ENCODE measurements at regions not wholly inside any gene's neighbourhood (a gene's known extent, or its start where the extent isn't known, plus 50 kb on each side); places are given as distances from the start of the nearest gene placed in this dataset.
"Not testable (repeated sequence)": the region's sequence is repeated elsewhere in the genome, so short reads cannot be mapped to it uniquely, and the experiment has no call there.

DNA sequence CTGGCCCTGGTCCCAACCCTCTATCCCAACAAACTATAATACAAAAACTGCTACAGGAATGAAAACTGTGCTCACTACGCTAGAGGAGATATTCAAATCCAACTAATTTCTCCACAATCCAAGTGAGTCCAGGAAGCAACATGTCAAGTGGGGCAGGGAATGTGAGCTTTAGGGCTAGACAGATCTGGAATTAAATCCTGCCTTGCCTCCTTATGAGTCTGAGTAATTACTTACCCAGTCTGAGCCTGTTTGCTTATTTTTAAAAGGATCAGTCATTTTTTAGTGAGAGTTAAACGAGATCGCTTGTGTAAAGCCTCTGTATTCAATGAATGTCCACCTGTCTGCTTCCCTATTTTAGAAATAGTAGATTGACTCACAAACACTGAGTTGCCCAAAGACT is 174.6 kb downstream of the TP53TG3F start:
- not testable (repeated sequence) for H3K79me2 ChIP-seq (ENCODE audit: insufficient read depth, low read length); ATAC-seq (ENCODE audit: insufficient read depth, low read depth); H2AFZ ChIP-seq (ENCODE audit: low read depth, low read length); H4K20me1 ChIP-seq (ENCODE audit: insufficient read depth, low read length); H3K9me3 ChIP-seq (ENCODE audit: insufficient read depth, low read length, severe bottlenecking); H3K4me1 ChIP-seq (ENCODE audit: insufficient read depth, low read length); H3K4me3 ChIP-seq (ENCODE audit: low read depth in 1 of 2, low read length in 2 of 2); H3K9ac ChIP-seq (ENCODE audit: low read depth, low read length); DNase-seq; H3K36me3 ChIP-seq (ENCODE audit: insufficient read depth, low read length); H3K27ac ChIP-seq (ENCODE audit: low read length); H3K27me3 ChIP-seq (ENCODE audit: insufficient read depth, low read length, poor library complexity); H3K4me2 ChIP-seq (ENCODE audit: insufficient read depth, low read length)

DNA sequence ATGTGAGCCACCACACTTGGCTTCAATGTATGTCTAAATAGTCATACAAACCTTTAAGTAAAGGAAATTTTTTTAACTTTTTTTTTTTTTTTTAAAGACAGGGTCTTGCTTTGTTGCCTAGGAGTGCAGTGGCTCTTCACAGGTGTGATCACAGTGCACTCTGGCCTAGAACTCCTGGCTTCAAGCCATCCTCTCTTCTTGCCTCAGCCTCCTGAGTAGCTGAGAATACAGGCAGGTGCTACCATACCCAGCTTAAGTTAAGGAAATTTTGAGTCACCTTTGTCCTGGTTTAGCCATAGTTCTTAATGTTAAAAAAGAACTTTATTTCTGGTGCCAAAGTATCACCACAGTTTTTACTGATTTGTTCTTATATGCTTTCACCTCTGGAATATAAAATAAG is 177.3 kb downstream of the TP53TG3F start:
- H3K79me2 ChIP-seq (ENCODE audit: insufficient read depth, low read length); H3K4me2 ChIP-seq (ENCODE audit: insufficient read depth, low read length); H4K20me1 ChIP-seq (ENCODE audit: insufficient read depth, low read length); H3K9ac ChIP-seq (ENCODE audit: low read depth, low read length); H3K9me3 ChIP-seq (ENCODE audit: insufficient read depth, low read length, severe bottlenecking); H3K27ac ChIP-seq (ENCODE audit: low read length); H3K36me3 ChIP-seq (ENCODE audit: insufficient read depth, low read length); H3K4me1 ChIP-seq (ENCODE audit: insufficient read depth, low read length); DNase-seq; ATAC-seq (ENCODE audit: insufficient read depth, low read depth); H3K4me3 ChIP-seq (ENCODE audit: low read depth in 1 of 2, low read length in 2 of 2); H2AFZ ChIP-seq (ENCODE audit: low read depth, low read length); H3K27me3 ChIP-seq (ENCODE audit: insufficient read depth, low read length, poor library complexity): not testable (repeated sequence)

DNA sequence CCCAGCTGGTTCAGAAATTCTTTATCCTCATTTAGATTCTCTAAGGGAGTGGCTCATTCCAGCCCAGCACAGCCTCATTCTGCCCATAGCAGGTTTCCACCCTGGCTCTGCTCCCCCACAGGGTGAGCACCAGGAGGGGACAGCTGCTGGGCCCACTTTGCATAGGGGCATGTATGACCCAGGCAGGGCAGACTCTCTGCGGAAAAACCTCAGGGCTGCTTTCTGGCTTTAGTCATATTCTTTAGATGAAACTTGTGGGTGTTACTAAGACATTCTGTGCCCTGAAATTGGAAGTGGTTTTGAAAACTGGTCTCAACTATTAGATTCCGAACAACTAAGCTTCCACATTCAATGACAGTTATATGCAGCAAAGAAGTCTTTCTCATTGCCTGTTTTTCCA is 183.9 kb downstream of the TP53TG3F start:
- H3K27ac ChIP-seq (ENCODE audit: low read length); DNase-seq; H3K9ac ChIP-seq (ENCODE audit: low read depth, low read length); H3K36me3 ChIP-seq (ENCODE audit: insufficient read depth, low read length); H3K4me1 ChIP-seq (ENCODE audit: insufficient read depth, low read length); ATAC-seq (ENCODE audit: insufficient read depth, low read depth); H3K9me3 ChIP-seq (ENCODE audit: insufficient read depth, low read length, severe bottlenecking); H2AFZ ChIP-seq (ENCODE audit: low read depth, low read length); H4K20me1 ChIP-seq (ENCODE audit: insufficient read depth, low read length); H3K4me2 ChIP-seq (ENCODE audit: insufficient read depth, low read length); H3K4me3 ChIP-seq (ENCODE audit: low read depth in 1 of 2, low read length in 2 of 2); H3K27me3 ChIP-seq (ENCODE audit: insufficient read depth, low read length, poor library complexity); H3K79me2 ChIP-seq (ENCODE audit: insufficient read depth, low read length): not testable (repeated sequence)

DNA sequence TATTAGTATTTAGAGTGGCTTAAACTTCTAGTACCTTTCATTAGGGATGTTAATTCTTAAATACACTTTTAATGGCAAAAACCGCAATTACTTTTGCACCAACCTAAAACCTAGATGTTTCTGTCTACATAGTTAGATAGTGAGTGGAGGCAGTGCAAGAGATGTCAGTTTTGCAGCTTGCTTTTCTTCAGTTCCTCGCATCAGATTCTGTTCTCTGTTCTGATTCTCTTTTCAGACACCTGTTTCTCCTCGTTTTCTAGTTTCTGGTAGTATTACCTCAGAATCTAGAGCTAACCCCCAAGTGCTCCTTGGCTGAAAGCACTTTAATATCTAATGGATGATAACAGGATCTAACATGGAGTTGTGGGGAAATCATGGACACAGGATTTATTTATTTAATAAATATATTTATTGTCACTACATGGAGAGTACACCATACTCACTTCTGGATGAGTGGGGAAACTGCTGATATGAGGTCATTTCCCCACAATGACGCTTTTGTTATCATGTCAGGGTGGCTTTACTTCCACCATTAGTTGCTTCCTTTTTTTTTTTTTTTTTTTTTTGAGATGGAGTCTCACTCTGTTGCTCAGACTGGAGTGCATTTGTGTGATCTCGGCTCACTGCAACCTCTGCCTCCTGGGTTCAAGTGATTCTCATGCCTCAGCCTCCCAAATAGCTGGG is 184.4 kb downstream of the TP53TG3F start:
- H4K20me1 ChIP-seq (ENCODE audit: insufficient read depth, low read length); H2AFZ ChIP-seq (ENCODE audit: low read depth, low read length); H3K4me2 ChIP-seq (ENCODE audit: insufficient read depth, low read length); ATAC-seq (ENCODE audit: insufficient read depth, low read depth); H3K9ac ChIP-seq (ENCODE audit: low read depth, low read length); H3K27ac ChIP-seq (ENCODE audit: low read length); H3K4me3 ChIP-seq (ENCODE audit: low read depth in 1 of 2, low read length in 2 of 2); H3K4me1 ChIP-seq (ENCODE audit: insufficient read depth, low read length); H3K79me2 ChIP-seq (ENCODE audit: insufficient read depth, low read length); H3K9me3 ChIP-seq (ENCODE audit: insufficient read depth, low read length, severe bottlenecking); H3K36me3 ChIP-seq (ENCODE audit: insufficient read depth, low read length); H3K27me3 ChIP-seq (ENCODE audit: insufficient read depth, low read length, poor library complexity); DNase-seq: not testable (repeated sequence)

DNA sequence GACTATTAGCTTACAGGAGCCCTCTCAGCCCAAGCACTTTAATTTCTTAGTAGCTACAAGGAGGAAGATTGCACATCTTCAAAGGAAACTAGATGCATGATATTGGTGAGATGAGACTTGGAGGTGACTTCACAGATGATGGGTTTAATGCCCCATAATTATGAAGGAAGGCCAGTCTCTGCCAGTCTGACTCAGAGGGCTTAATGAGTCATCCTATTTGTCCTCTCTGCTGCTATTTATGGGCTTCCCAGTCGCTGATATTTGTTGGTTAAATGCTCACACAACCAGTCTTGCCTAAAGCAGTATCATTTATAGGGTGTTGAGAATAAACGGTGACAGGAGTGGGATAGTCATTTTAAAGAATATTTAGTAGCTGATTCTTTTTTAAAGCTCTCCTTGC is 187.0 kb downstream of the TP53TG3F start:
- not testable (repeated sequence) for H3K4me2 ChIP-seq (ENCODE audit: insufficient read depth, low read length); DNase-seq; ATAC-seq (ENCODE audit: insufficient read depth, low read depth)

DNA sequence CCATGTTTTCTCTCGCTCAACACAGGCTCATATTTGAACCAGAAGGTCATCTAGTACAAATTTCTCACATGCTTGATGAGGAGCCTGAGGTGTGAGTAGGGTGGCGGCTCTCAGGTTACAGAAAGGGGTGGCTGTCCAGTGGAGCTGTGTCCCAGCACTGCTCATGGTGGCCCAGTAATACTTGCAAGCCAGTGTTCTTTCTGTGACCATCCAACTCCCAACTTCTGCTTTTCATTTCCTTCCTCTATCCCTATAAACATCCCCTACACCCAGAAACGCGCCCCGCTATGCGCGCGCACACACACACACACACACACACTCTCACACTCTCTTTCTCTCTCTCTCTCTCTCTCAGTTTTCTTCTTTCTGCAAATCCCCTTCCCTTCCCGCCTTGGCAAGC is 196.3 kb downstream of the TP53TG3F start:
- H3K4me3 ChIP-seq (ENCODE audit: low read depth in 1 of 2, low read length in 2 of 2); H3K4me1 ChIP-seq (ENCODE audit: insufficient read depth, low read length); H3K4me2 ChIP-seq (ENCODE audit: insufficient read depth, low read length); DNase-seq; H3K79me2 ChIP-seq (ENCODE audit: insufficient read depth, low read length); ATAC-seq (ENCODE audit: insufficient read depth, low read depth); H4K20me1 ChIP-seq (ENCODE audit: insufficient read depth, low read length); H3K9ac ChIP-seq (ENCODE audit: low read depth, low read length); H2AFZ ChIP-seq (ENCODE audit: low read depth, low read length); H3K9me3 ChIP-seq (ENCODE audit: insufficient read depth, low read length, severe bottlenecking); H3K27me3 ChIP-seq (ENCODE audit: insufficient read depth, low read length, poor library complexity); H3K27ac ChIP-seq (ENCODE audit: low read length); H3K36me3 ChIP-seq (ENCODE audit: insufficient read depth, low read length): not testable (repeated sequence)

More for the DNA sequence above, 187.0 kb downstream of the TP53TG3F start:
- H3K27me3 ChIP-seq (ENCODE audit: insufficient read depth, low read length, poor library complexity); H3K4me1 ChIP-seq (ENCODE audit: insufficient read depth, low read length); H3K9ac ChIP-seq (ENCODE audit: low read depth, low read length); H3K36me3 ChIP-seq (ENCODE audit: insufficient read depth, low read length); H4K20me1 ChIP-seq (ENCODE audit: insufficient read depth, low read length); H3K79me2 ChIP-seq (ENCODE audit: insufficient read depth, low read length); H3K4me3 ChIP-seq (ENCODE audit: low read depth in 1 of 2, low read length in 2 of 2); H3K9me3 ChIP-seq (ENCODE audit: insufficient read depth, low read length, severe bottlenecking); H2AFZ ChIP-seq (ENCODE audit: low read depth, low read length); H3K27ac ChIP-seq (ENCODE audit: low read length): not testable (repeated sequence)

DNA sequence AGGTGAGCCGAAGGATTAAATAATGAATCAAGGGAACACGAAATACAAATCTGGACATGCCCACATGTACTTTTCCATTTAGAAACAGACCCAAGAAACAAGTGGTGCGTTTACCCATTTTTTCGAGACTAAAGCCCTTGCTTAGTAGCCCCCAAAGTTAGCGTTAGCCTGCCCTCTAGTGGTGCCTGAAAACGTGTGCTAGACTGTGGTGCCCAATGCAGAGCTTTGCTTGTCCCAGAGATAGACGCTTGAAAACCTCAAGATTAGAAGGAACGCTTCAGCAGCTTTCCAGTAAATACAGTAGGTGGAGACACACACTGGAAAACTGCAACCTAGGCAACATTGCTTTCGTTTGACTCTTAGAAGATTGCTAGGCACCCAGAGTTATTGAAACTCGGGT is 197.0 kb downstream of the TP53TG3F start:
- H2AFZ ChIP-seq (ENCODE audit: low read depth, low read length); H3K27ac ChIP-seq (ENCODE audit: low read length); H3K9ac ChIP-seq (ENCODE audit: low read depth, low read length); H4K20me1 ChIP-seq (ENCODE audit: insufficient read depth, low read length); H3K79me2 ChIP-seq (ENCODE audit: insufficient read depth, low read length); H3K4me2 ChIP-seq (ENCODE audit: insufficient read depth, low read length); H3K4me3 ChIP-seq (ENCODE audit: low read depth in 1 of 2, low read length in 2 of 2); H3K9me3 ChIP-seq (ENCODE audit: insufficient read depth, low read length, severe bottlenecking); DNase-seq; H3K4me1 ChIP-seq (ENCODE audit: insufficient read depth, low read length); H3K27me3 ChIP-seq (ENCODE audit: insufficient read depth, low read length, poor library complexity); H3K36me3 ChIP-seq (ENCODE audit: insufficient read depth, low read length): not testable (repeated sequence)
- peak; percentile 99 for ATAC-seq (ENCODE audit: insufficient read depth, low read depth)

DNA sequence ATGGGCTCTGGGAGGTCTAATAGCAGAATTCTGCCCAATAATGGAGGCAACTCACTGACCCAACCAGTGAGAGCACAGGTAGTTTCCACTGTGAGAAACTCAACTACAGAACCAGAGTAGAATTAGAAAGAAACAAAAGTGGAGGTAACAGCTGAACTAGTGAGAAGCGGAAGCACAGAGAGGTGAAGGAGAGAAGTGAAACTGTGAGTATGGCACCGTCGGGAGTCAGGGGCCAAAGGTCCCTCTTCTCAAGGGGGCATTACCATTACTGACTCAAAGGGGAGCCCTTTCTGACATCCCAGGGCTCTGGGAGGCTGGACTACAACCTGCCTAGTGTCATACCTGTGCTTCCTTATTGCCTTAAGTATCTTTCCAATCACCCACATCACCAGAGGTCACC is 198.3 kb downstream of the TP53TG3F start:
- H3K9me3 ChIP-seq (ENCODE audit: insufficient read depth, low read length, severe bottlenecking); H3K9ac ChIP-seq (ENCODE audit: low read depth, low read length); H3K27me3 ChIP-seq (ENCODE audit: insufficient read depth, low read length, poor library complexity); H3K4me2 ChIP-seq (ENCODE audit: insufficient read depth, low read length); H3K79me2 ChIP-seq (ENCODE audit: insufficient read depth, low read length); H3K4me1 ChIP-seq (ENCODE audit: insufficient read depth, low read length); H2AFZ ChIP-seq (ENCODE audit: low read depth, low read length); ATAC-seq (ENCODE audit: insufficient read depth, low read depth); DNase-seq; H4K20me1 ChIP-seq (ENCODE audit: insufficient read depth, low read length); H3K4me3 ChIP-seq (ENCODE audit: low read depth in 1 of 2, low read length in 2 of 2); H3K27ac ChIP-seq (ENCODE audit: low read length); H3K36me3 ChIP-seq (ENCODE audit: insufficient read depth, low read length): not testable (repeated sequence)
